HEK293 (cell line): ENCODE measurements at regions not wholly inside any gene's neighbourhood (a gene's known extent, or its start where the extent isn't known, plus 50 kb on each side); places are given as distances from the start of the nearest gene placed in this dataset.

ENCODE experiments used
- CTCF ChIA-PET: fragments of 350-600 bp; formaldehyde crosslinking; extraction: SDS; loops from one replicate; lab custom pipeline; 2021; ENCODE audit warnings: antibody characterized with exemption; lab: Yijun Ruan, JAX
- POLR2A ChIA-PET: fragments of 300-600 bp; formaldehyde crosslinking; extraction: SDS; loops from one replicate; lab custom pipeline; 2020; ENCODE audit warnings: antibody characterized with exemption, inconsistent platforms; lab: Yijun Ruan, JAX
- H3K27ac ChIP-seq: fragments of 200-500 bp; sonication (Bioruptor generic); 2 replicates; pipeline ENCODE4 v1.5.1; 2014; ENCODE audit warnings: low read depth, low read length, control low read depth, inconsistent platforms; ENCODE audit errors: extremely low read depth
- H3K36me3 ChIP-seq, 2 experiments: fragments of 200-500 bp in 1 of 2; sonication (Bioruptor generic) in 1 of 2; 1 replicate in 1 of 2; 2 replicates in 1 of 2; pipeline ENCODE4 v1.5.1; 2014 to 2017; ENCODE audit warnings: inconsistent platforms in 2 of 2, low read length in 2 of 2; ENCODE audit not compliant: control insufficient read depth in 2 of 2, insufficient read depth in 1 of 2
- H3K4me1 ChIP-seq: fragments of 200-500 bp; sonication (Bioruptor generic); 2 replicates; pipeline ENCODE4 v1.5.1; 2014; ENCODE audit warnings: mild to moderate bottlenecking, low read length, inconsistent platforms; ENCODE audit not compliant: control insufficient read depth, insufficient read depth
- H3K4me3 ChIP-seq: 2 replicates; pipeline ENCODE4 v1.5.1; 2011; ENCODE audit warnings: low read depth, mild to moderate bottlenecking, control low read depth, low read length, moderate library complexity
- H3K9me3 ChIP-seq: fragments of 200-500 bp; sonication (Bioruptor generic); 2 replicates; pipeline ENCODE4 v1.5.1; 2014; ENCODE audit warnings: low read depth, low read length, inconsistent platforms; ENCODE audit not compliant: control insufficient read depth, insufficient read depth
- CTCF ChIP-seq: fragments of 450-650 bp; formaldehyde crosslinking; IDR thresholded peaks from 2 replicates; pipeline ENCODE4 v1.5.1; 2016; ENCODE audit warnings: missing biosample characterization, missing genetic modification characterization
- KLF7 ChIP-seq: fragments of 450-650 bp; formaldehyde crosslinking; IDR thresholded peaks from 2 replicates; pipeline ENCODE4 v1.5.1; 2016; ENCODE audit warnings: missing biosample characterization, missing genetic modification characterization, borderline replicate concordance
- OVOL3 ChIP-seq: fragments of 450-650 bp; formaldehyde crosslinking; IDR thresholded peaks from 2 replicates; pipeline ENCODE4 v1.5.1; 2016; ENCODE audit warnings: missing biosample characterization, missing genetic modification characterization
- SALL2 ChIP-seq: fragments of 450-650 bp; formaldehyde crosslinking; IDR thresholded peaks from 2 replicates; pipeline ENCODE4 v1.5.0; 2017; ENCODE audit warnings: missing biosample characterization, mild to moderate bottlenecking, missing genetic modification characterization, borderline replicate concordance
- SETDB1 ChIP-seq: IDR thresholded peaks from one replicate; pipeline ENCODE4 v1.6.1; 2017; ENCODE audit warnings: mild to moderate bottlenecking, low read length, moderate library complexity, mixed read lengths; ENCODE audit not compliant: insufficient read length
- ZBTB17 ChIP-seq: fragments of 450-650 bp; formaldehyde crosslinking; IDR thresholded peaks from 2 replicates; pipeline ENCODE4 v1.5.1; 2016; ENCODE audit warnings: missing biosample characterization, missing genetic modification characterization
- ZBTB7A ChIP-seq: fragments of 450-650 bp; formaldehyde crosslinking; IDR thresholded peaks from 2 replicates; pipeline ENCODE4 v1.5.1; 2016; ENCODE audit warnings: low read depth, missing biosample characterization, missing genetic modification characterization
- ZFP37 ChIP-seq: fragments of 450-650 bp; formaldehyde crosslinking; IDR thresholded peaks from 2 replicates; pipeline ENCODE4 v1.5.1; 2016; ENCODE audit warnings: missing biosample characterization, missing genetic modification characterization
- ZIC2 ChIP-seq: fragments of 450-650 bp; formaldehyde crosslinking; IDR thresholded peaks from 2 replicates; pipeline ENCODE4 v1.5.1; 2016; ENCODE audit warnings: missing biosample characterization, missing genetic modification characterization
- ZNF223 ChIP-seq: fragments of 450-650 bp; formaldehyde crosslinking; IDR thresholded peaks from 2 replicates; pipeline ENCODE4 v1.5.1; 2016; ENCODE audit warnings: missing biosample characterization, missing genetic modification characterization
- ZNF239 ChIP-seq: fragments of 450-650 bp; formaldehyde crosslinking; IDR thresholded peaks from 2 replicates; pipeline ENCODE4 v1.5.1; 2016; ENCODE audit warnings: missing biosample characterization, missing genetic modification characterization
- ZNF274 ChIP-seq, 2 experiments: fragments of 200-500 bp in 1 of 2; fragments of 450-650 bp in 1 of 2; sonication (Bioruptor generic) in 1 of 2; formaldehyde crosslinking in 1 of 2; IDR thresholded peaks; 2 replicates each; pipeline versions ENCODE4 v1.5.1 to v1.6.1; 2014 to 2016; ENCODE audit warnings: borderline replicate concordance in 1 of 2, inconsistent platforms in 1 of 2, low read length in 1 of 2, missing biosample characterization in 1 of 2, missing genetic modification characterization in 1 of 2
- ZNF404 ChIP-seq: fragments of 450-650 bp; formaldehyde crosslinking; IDR thresholded peaks from 2 replicates; pipeline ENCODE4 v1.5.1; 2017; ENCODE audit warnings: missing biosample characterization, missing genetic modification characterization
- ZNF510 ChIP-seq: fragments of 450-650 bp; formaldehyde crosslinking; IDR thresholded peaks from 2 replicates; pipeline ENCODE4 v1.5.1; 2018; ENCODE audit warnings: mild to moderate bottlenecking, missing genetic modification characterization, missing biosample characterization; ENCODE audit not compliant: insufficient replicate concordance
- ZNF529 ChIP-seq: fragments of 450-650 bp; formaldehyde crosslinking; IDR thresholded peaks from 2 replicates; pipeline ENCODE4 v1.5.1; 2017; ENCODE audit warnings: missing genetic modification characterization, missing biosample characterization; ENCODE audit not compliant: insufficient replicate concordance
- ZNF555 ChIP-seq: fragments of 450-650 bp; formaldehyde crosslinking; conservative IDR thresholded peaks from 2 replicates; pipeline ENCODE4 v1.5.1; 2017; ENCODE audit warnings: missing biosample characterization, mild to moderate bottlenecking, missing genetic modification characterization, inconsistent platforms
- ZNF626 ChIP-seq: fragments of 450-650 bp; sonication (Bioruptor Pico); formaldehyde crosslinking; IDR thresholded peaks from 2 replicates; pipeline ENCODE4 v1.5.1; 2018; ENCODE audit warnings: missing biosample characterization, missing genetic modification characterization, inconsistent platforms
- ZNF670 ChIP-seq: fragments of 450-650 bp; formaldehyde crosslinking; IDR thresholded peaks from 2 replicates; pipeline ENCODE4 v1.5.1; 2016; ENCODE audit warnings: missing biosample characterization, missing genetic modification characterization, low read depth
- ZNF677 ChIP-seq: fragments of 450-650 bp; IDR thresholded peaks from 2 replicates; pipeline ENCODE4 v1.5.0; 2018; ENCODE audit warnings: missing biosample characterization, mild to moderate bottlenecking, missing genetic modification characterization, moderate library complexity
- ZNF785 ChIP-seq: fragments of 450-650 bp; formaldehyde crosslinking; IDR thresholded peaks from 2 replicates; pipeline ENCODE4 v1.5.1; 2016; ENCODE audit warnings: missing biosample characterization, missing genetic modification characterization
- ZNF792 ChIP-seq: fragments of 450-650 bp; formaldehyde crosslinking; IDR thresholded peaks from 2 replicates; pipeline ENCODE4 v1.5.1; 2016; ENCODE audit warnings: missing biosample characterization, missing genetic modification characterization
- TF ChIP-seq, protein P1 (sequence below): fragments of 450-650 bp; formaldehyde crosslinking; IDR thresholded peaks from 2 replicates; pipeline ENCODE4 v1.5.1; 2016; ENCODE audit warnings: missing biosample characterization, missing genetic modification characterization

DNA sequence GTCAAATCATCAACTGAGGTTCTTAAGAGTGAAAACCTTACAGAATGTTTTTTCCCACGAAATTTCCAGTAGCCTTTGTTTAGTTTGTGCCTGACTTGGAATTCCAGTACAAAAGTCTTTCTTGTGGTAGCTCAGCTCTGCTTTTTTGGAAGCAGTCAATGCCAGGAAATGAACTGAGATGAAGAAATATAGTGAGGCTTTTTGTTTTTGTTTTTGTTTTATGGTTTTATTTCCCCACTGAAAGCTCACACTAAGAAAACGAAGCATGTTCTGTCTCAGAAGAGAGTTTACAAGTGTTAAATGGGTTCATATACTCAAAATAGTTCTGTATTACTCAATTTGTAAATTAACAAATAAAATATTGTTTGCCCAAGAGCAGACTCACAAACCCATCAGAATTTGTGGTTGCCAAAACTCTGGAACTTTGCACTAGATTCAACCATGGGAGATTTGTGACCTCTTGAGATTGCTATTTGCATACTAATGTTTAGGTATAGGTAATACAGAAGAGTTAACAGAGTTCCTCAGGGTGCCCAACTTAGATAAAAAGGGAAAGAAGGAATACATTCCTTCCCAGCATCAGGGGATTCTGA, 1060.8 kb downstream of the FAT4 start:
- no peak overlapping the region for H3K4me3 ChIP-seq
- H3K27ac ChIP-seq, result no peak overlapping the region
- no peaks in the 10 kb centered on the region for H3K4me1 ChIP-seq
- H3K9me3 ChIP-seq, result no peaks in the 10 kb centered on the region
- POLR2A ChIA-PET, result no interaction called here
- CTCF ChIA-PET, result no interaction called here
- TF ChIP-seq ZIC2 (tag by site-specific recombination), result no peak
- TF ChIP-seq ZNF404 (tag by site-specific recombination), result no peak
- TF ChIP-seq ZBTB7A (tag by site-specific recombination), result no peak
- no peak for TF ChIP-seq ZNF239 (tag by site-specific recombination)
- TF ChIP-seq ZNF555 (tag by site-specific recombination), result no peak
- TF ChIP-seq ZNF785 (tag by site-specific recombination), result no peak
- no peak for TF ChIP-seq ZNF626 (tag by site-specific recombination)
- no peak for TF ChIP-seq OVOL3 (tag by site-specific recombination)
- no peaks in the 10 kb centered on the region for H3K36me3 ChIP-seq

DNA sequence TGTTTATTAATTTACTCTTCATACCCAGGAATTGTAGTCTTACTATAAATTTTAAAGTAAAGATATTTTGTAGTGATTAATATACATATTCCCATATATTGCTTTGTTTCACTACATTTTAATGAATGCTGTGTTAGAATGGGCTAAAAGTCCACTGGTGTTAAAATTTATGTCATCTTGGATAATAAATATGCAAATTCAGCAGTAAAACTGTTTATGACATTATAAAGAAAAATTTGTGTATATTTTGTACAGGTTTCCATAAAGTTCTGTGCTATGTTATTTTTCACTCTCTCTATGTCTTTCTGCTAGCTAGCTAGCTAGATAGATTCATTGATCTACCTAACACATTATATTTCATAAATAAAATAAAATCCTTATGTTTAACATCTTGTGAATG, 1071.2 kb downstream of the FAT4 start:
- ChIA-PET POLR2A (no interaction called here), CTCF (no interaction called here)
- no peaks in the 10 kb centered on the region for H3K36me3 ChIP-seq
- no peaks in the 10 kb centered on the region for H3K4me1 ChIP-seq
- TF ChIP-seq ZNF223 (no peak), SALL2 (tag by site-specific recombination) (no peak), ZBTB17 (no peak), ZNF677 (tag by site-specific recombination) (no peak), ZNF792 (tag by site-specific recombination) (no peak), CTCF (tag by site-specific recombination) (no peak), SETDB1 (no peak), ZFP37 (tag by site-specific recombination) (no peak), ZNF670 (tag by site-specific recombination) (no peak), KLF7 (tag by site-specific recombination) (no peak)
- TF ChIP-seq, protein P1, sequence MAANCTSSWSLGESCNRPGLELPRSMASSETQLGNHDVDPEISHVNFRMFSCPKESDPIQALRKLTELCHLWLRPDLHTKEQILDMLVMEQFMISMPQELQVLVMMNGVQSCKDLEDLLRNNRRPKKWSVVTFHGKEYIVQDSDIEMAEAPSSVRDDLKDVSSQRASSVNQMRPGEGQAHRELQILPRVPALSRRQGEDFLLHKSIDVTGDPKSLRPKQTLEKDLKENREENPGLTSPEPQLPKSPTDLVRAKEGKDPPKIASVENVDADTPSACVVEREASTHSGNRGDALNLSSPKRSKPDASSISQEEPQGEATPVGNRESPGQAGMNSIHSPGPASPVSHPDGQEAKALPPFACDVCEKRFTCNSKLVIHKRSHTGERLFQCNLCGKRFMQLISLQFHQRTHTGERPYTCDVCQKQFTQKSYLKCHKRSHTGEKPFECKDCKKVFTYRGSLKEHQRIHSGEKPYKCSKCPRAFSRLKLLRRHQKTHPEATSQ (tag by site-specific recombination), result no peak
- H3K4me3 ChIP-seq, result no peak overlapping the region
- H3K9me3 ChIP-seq, result no peaks in the 10 kb centered on the region
- H3K27ac ChIP-seq, result no peak overlapping the region

- CTCF ChIA-PET, result no interaction called here
- no peaks in the 10 kb centered on the region for H3K9me3 ChIP-seq
- H3K4me1 ChIP-seq, result no peaks in the 10 kb centered on the region
- POLR2A ChIA-PET, result no interaction called here
- H3K4me3 ChIP-seq, result no peak overlapping the region
- no peak overlapping the region for H3K27ac ChIP-seq
- TF ChIP-seq ZNF274 (IDR thresholded peaks at IDR 0.05; ENCODE audit: low read length), result no peak
- TF ChIP-seq ZNF274 (tag by site-specific recombination; IDR thresholded peaks at IDR 0.05; ENCODE audit: borderline replicate concordance), result no peak
- no peak for TF ChIP-seq ZNF510 (tag by site-specific recombination)
- no peak for TF ChIP-seq ZNF529
- TF ChIP-seq, all 188 proteins: peak for 0
- no peaks in the 10 kb centered on the region for H3K36me3 ChIP-seq
Measured at GRCh38 chr4:126386512-126386911, 1071.8 kb downstream of the FAT4 start.
